MCF 10A (cell line): ENCODE measurements at regions not wholly inside any gene's neighbourhood (a gene's known extent, or its start where the extent isn't known, plus 50 kb on each side); places are given as distances from the start of the nearest gene placed in this dataset.

Experiments used
- BruUV-seq: library from RNA; stranded (reverse); fragments of 400-500 nt; replicated peaks from 2 replicates; lab custom pipeline; 2021; lab: Mats Ljungman, UMichigan
- CTCF ChIA-PET: fragments of 300-600 bp; sonication (Branson Sonifier 250); formaldehyde crosslinking; extraction: SDS; loops from one replicate; lab custom pipeline; 2021; ENCODE audit warnings: antibody characterized with exemption, inconsistent platforms; lab: Yijun Ruan, JAX
- POLR2A ChIA-PET: fragments of 300-600, 350-650 bp; sonication (Branson Sonifier 250); formaldehyde crosslinking; extraction: SDS; loops from one replicate; lab custom pipeline; 2020; ENCODE audit warnings: antibody characterized with exemption, inconsistent platforms; lab: Yijun Ruan, JAX
- DNase-seq: peaks from one replicate; pipeline ENCODE4 v3.0.0-alpha.2; 2018; ENCODE audit not compliant: unreplicated experiment
- H3K27ac Mint-ChIP-seq: one replicate; pipeline ENCODE4 v1.8.0; 2022; ENCODE audit warnings: mild to moderate bottlenecking, low read depth, mixed read lengths; ENCODE audit not compliant: unreplicated experiment
- H3K27me3 Mint-ChIP-seq: one replicate; pipeline ENCODE4 v1.8.0; 2022; ENCODE audit warnings: mixed read lengths; ENCODE audit not compliant: insufficient read depth, unreplicated experiment
- H3K36me3 Mint-ChIP-seq: one replicate; pipeline ENCODE4 v1.8.0; 2022; ENCODE audit warnings: mild to moderate bottlenecking, moderate library complexity, mixed read lengths; ENCODE audit not compliant: insufficient read depth, unreplicated experiment
- H3K4me1 Mint-ChIP-seq: one replicate; pipeline ENCODE4 v1.8.0; 2022; ENCODE audit warnings: mixed read lengths; ENCODE audit not compliant: insufficient read depth, unreplicated experiment
- H3K4me3 Mint-ChIP-seq: one replicate; pipeline ENCODE4 v1.8.0; 2022; ENCODE audit warnings: mild to moderate bottlenecking, moderate library complexity, mixed read lengths; ENCODE audit not compliant: unreplicated experiment
- H3K9me3 Mint-ChIP-seq: one replicate; pipeline ENCODE4 v1.8.0; 2022; ENCODE audit warnings: mixed read lengths; ENCODE audit not compliant: unreplicated experiment
- CTCF ChIP-seq: fragments of 200-600 bp; IDR thresholded peaks from one replicate; pipeline ENCODE4 v1.8.0; 2022; ENCODE audit warnings: antibody characterized with exemption, mild to moderate bottlenecking; ENCODE audit not compliant: unreplicated experiment
- intact Hi-C: fragments of 100-400 bp; cut with micrococcal nuclease; formaldehyde crosslinking; loops from 2 replicates; pipeline ENCODE4 v1.14.1; 2022

DNA sequence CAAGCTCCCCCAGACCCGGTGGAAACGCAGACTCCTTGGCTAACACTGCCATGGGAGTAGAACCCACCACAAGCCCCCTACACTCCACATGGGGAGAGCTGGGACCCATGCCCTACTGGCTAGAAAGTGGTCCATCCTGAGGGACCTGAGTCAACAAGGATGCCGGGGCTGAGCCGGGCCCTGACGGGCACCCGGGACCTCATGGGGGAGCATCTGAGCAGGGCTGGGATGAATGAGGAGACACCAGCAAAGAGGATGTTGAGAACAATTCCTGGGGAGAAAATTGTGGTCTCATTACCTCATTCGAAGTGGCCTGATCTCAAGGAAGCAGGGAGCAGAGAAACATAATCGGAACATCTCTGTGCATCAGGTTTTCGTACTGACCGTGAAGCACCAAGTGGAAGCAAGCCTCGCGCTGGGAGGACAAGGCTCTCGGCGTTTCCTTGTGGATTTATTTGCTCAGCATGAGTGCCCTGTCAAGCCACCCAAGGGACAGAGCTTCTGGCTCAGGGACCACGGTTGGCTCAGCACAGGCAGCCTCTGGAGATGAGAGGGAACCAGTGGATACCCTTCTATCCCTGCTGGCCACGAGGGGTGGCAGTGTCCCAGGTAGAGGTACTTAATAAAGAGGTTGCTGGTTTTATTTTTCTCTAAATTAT, 132.2 kb upstream of the FAM20C start:
- ChIA-PET CTCF (interaction anchor here (1.0 kb wide), 1 partner anchor 207 kb away, joined by 3 read pairs; no protein-coding TSS in a partner anchor), POLR2A (no interaction called here)
- H3K9me3 Mint-ChIP-seq: no peaks in the 10 kb centered on the region
- no peak for DNase-seq
- no peak for TF ChIP-seq CTCF
- no peaks in the 10 kb centered on the region for H3K4me1 Mint-ChIP-seq
- H3K4me3 Mint-ChIP-seq: no peak overlapping the region
- no peak overlapping the region for H3K27ac Mint-ChIP-seq
- H3K36me3 Mint-ChIP-seq: no peaks in the 10 kb centered on the region
- BruUV-seq: no TSS peak
- intact Hi-C loops: no loop called here
- no peaks in the 10 kb centered on the region for H3K27me3 Mint-ChIP-seq

GRCh38 chr7:60706-61105, 131.7 kb upstream of the FAM20C start:
- Mint-ChIP-seq H3K4me3 (no peak overlapping the region), H3K4me1 (no peaks in the 10 kb centered on the region), H3K27ac (no peak overlapping the region)

GRCh38 chr7:61111-61510, 131.3 kb upstream of the FAM20C start:
- CTCF ChIA-PET: interaction anchor here (0.8 to 1.0 kb wide), 3 partner anchors 50 to 207 kb away, joined by 3 to 4 read pairs (median 4); no protein-coding TSS in a partner anchor
- intact Hi-C loops: no loop called here
- no TSS peak for BruUV-seq
- no peak for DNase-seq
- Mint-ChIP-seq H3K36me3 (no peaks in the 10 kb centered on the region), H3K4me1 (no peaks in the 10 kb centered on the region), H3K4me3 (no peak overlapping the region), H3K27ac (no peak overlapping the region), H3K27me3 (no peaks in the 10 kb centered on the region), H3K9me3 (no peaks in the 10 kb centered on the region)
- POLR2A ChIA-PET: no interaction called here
- no peak for TF ChIP-seq CTCF

More at GRCh38 chr7:60706-61105, 131.7 kb upstream of the FAM20C start:
- Mint-ChIP-seq H3K9me3 (no peaks in the 10 kb centered on the region), H3K27me3 (no peaks in the 10 kb centered on the region), H3K36me3 (no peaks in the 10 kb centered on the region)
- DNase-seq: no peak
- no peak for TF ChIP-seq CTCF
- ChIA-PET CTCF (interaction anchor here (1.0 kb wide), 1 partner anchor 207 kb away, joined by 3 read pairs; no protein-coding TSS in a partner anchor), POLR2A (no interaction called here)
- intact Hi-C loops: no loop called here
- BruUV-seq: no TSS peak

DNA sequence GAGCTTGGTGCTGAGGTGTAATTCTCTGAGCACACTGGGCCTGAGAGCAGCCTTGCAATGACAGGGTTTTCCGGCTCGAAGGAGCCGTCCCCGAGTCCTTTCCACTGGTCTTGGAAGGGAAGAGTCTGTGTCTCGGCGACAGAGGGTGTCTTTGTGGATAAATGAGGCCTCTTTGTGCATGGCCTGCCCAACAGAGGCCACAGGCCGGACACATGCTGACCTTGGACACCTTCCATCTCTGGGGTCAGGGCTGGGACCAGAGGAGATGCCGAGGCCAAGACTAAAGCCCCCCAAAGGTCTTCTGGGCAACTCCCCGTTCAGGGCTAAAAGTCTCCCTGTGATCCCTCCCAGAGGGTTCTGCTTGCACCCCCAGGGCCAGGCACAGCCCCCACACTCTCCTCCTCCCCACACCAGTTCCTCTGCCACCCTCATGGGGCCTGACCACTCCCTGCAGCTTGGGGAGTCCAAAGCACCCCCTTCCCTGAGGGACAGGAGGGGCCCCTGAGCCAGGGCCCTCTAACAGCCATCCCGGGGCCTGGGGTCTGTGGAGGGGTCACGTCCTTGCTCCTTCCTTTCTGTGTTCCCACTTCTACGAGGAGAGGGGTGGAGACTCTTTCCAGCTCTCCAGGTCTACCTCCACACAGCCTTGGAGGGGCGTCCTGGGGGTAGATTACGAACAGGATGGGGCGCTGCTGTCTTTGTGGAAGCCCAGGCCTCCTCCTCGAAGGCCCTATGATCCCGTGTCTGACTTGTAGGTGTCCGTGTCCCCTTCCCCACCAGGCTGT, 130.6 kb upstream of the FAM20C start:
- Mint-ChIP-seq H3K27ac (no peak overlapping the region), H3K4me3 (no peak overlapping the region), H3K9me3 (no peaks in the 10 kb centered on the region), H3K4me1 (no peaks in the 10 kb centered on the region), H3K27me3 (no peaks in the 10 kb centered on the region), H3K36me3 (no peaks in the 10 kb centered on the region)
- intact Hi-C loops: no loop called here
- no peak for DNase-seq
- TF ChIP-seq CTCF: no peak
- POLR2A ChIA-PET: no interaction called here
- BruUV-seq: no TSS peak
- CTCF ChIA-PET: interaction anchor here (0.6 to 0.8 kb wide), 3 partner anchors 17 to 206 kb away, joined by 4 read pairs; no protein-coding TSS in a partner anchor
